ENCODE measurements at regions not wholly inside any gene's neighbourhood (a gene's known extent, or its start where the extent isn't known, plus 50 kb on each side); places are given as distances from the start of the nearest gene placed in this dataset.

- TF ChIP-seq, protein P1, sequence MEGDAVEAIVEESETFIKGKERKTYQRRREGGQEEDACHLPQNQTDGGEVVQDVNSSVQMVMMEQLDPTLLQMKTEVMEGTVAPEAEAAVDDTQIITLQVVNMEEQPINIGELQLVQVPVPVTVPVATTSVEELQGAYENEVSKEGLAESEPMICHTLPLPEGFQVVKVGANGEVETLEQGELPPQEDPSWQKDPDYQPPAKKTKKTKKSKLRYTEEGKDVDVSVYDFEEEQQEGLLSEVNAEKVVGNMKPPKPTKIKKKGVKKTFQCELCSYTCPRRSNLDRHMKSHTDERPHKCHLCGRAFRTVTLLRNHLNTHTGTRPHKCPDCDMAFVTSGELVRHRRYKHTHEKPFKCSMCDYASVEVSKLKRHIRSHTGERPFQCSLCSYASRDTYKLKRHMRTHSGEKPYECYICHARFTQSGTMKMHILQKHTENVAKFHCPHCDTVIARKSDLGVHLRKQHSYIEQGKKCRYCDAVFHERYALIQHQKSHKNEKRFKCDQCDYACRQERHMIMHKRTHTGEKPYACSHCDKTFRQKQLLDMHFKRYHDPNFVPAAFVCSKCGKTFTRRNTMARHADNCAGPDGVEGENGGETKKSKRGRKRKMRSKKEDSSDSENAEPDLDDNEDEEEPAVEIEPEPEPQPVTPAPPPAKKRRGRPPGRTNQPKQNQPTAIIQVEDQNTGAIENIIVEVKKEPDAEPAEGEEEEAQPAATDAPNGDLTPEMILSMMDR (IDR thresholded peaks at IDR 0.05), result no peak
- TF ChIP-seq POLR2A (IDR thresholded peaks at IDR 0.05), result no peak
Observed at GRCh38 chr17:77327566-77328464, 187.0 kb downstream of the SEC14L1 start.
